HTR-8/SVneo (cell line): ENCODE measurements at regions not wholly inside any gene's neighbourhood (a gene's known extent, or its start where the extent isn't known, plus 50 kb on each side); places are given as distances from the start of the nearest gene placed in this dataset.
A peak's percentile ranks its signal among the peaks of the same experiment; 100 is the strongest.
"Not testable (repeated sequence)": the region's sequence is repeated elsewhere in the genome, so short reads cannot be mapped to it uniquely, and the experiment has no call there.

Experiments used
- DNase-seq: peaks from one replicate; pipeline ENCODE4 v3.0.0; 2011; ENCODE audit warnings: low spot score, mixed read lengths; ENCODE audit not compliant: insufficient read length
- FAIRE-seq: peaks from 2 replicates; lab custom pipeline; 2011; peaks lifted over from hg19 to GRCh38; lab: Jason Lieb, UNC

DNA sequence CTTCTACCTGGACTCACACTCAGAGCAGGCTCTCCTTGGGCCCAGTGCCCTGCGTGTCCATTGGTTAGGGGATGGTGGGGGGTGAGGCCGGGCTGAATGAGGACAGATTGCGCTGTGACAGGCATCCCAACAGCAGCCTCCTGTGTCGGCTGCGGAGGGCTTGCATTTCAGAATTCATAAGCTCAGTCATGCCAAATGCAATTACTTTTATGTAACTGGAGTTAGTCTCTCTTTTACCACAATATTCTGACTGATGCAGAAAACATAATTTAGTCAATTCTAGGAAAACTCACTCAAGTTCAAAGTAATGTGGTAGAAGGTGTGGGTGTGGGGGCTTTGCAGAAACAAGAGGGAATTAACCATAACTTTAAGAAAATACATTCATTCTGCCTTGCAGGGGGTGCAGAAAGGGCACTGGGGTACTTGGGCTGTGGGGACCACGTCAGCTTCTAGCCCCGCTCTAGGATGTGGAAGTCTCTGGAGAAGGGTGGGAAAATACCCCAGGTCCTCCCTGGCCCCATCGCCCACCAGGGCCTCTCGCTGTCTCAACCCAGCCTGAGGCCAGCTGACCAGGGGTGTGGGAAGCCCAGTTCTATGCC, 257.7 kb downstream of the ADGRD1 start:
- DNase-seq (no peak), FAIRE-seq (no peak)

DNA sequence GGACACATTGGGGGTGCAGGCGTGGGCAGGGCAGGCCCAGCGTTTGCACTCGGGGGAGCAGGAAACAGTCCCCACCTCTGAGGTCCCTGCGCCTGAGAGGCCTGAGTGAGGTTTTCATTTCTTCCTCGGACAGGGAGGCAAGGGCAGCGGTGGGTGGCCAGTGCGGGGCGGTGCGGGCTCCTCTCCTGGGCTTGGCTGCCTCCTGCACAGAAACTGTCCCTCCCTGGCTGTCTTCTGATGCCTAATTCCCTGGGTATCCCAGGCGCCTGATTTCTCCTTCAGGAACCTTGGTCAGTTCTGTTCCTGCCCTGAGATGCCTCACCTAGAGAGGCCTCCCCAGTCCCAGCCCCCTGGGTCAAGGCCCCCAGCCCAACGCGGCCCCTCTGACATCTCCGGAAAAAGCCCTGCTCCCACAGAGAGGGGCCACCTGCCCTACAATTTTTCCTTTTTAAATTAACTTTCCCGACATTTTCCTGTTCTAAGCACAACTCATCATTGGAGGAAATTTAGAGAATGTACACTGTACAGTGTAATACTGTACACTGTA, 260.3 kb downstream of the ADGRD1 start:
- FAIRE-seq: no peak
- no peak for DNase-seq

DNA sequence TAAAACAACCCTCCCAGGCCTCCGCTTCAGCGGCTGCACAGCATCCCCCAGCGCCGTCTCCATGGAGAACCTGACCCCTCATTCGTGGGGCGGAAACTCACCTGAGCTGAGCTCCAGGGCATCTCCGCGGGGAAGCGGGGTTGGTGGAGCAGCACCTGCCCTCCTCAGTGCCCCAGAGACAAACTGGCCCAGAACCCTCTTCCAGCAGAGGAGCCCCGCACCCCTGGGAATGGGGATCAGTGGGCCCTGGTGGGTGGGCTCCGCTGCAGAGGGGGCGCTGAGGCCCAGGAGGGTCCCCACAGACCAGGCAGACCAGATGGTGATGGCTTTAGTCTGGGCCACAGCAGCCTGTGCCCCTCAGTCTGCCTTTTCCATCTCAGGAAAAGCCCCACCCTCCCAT, 261.2 kb downstream of the ADGRD1 start:
- FAIRE-seq, DNase-seq: not testable (repeated sequence)

DNA sequence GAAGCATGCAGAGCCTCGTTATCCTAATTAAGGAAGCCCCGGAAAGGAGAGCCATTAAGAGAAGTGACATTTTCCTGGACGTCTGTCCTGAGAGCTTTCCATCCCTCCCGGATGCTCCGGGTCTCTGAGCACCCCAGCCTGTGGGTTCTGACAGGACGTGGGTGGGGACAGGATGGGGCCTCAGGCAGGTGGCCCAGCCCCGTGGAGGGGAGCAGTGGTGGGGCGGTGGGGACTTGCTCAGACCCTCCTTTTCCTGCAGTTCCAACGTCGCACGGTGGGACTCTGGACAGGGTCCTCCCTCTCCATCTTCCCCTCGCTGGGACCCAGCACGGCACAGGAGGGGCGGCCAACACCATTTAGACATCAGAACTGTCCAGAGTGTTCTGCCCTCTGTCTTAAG, 262.9 kb downstream of the ADGRD1 start:
- not testable (repeated sequence) for DNase-seq, FAIRE-seq

DNA sequence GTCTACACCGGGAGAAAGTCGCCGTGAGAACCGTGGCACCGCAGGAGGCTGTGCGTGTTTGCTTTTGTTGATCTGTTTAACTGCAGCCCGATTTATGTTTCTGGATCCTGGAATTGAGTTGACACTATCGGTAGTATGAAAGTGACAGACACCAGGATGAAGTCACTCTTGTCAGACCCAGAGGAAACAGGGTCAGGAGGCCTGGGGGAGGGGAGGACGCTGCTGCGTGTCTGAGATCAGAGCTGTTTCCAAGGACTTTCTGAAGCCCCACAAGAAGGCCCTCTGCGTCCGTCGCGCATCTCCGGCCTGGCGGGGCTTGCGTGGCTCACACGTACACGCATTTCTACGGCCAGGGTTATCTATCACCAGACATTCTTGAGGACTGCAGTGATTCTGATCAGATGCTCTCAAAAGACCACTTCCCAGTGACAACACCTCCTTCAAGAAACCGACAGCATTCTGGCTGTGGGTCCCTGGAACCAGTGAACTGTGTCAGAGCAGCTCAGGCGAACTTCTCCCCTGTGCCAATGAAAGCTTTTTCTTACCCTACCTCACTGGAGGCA, 263.4 kb downstream of the ADGRD1 start:
- no peak for FAIRE-seq
- no peak for DNase-seq

DNA sequence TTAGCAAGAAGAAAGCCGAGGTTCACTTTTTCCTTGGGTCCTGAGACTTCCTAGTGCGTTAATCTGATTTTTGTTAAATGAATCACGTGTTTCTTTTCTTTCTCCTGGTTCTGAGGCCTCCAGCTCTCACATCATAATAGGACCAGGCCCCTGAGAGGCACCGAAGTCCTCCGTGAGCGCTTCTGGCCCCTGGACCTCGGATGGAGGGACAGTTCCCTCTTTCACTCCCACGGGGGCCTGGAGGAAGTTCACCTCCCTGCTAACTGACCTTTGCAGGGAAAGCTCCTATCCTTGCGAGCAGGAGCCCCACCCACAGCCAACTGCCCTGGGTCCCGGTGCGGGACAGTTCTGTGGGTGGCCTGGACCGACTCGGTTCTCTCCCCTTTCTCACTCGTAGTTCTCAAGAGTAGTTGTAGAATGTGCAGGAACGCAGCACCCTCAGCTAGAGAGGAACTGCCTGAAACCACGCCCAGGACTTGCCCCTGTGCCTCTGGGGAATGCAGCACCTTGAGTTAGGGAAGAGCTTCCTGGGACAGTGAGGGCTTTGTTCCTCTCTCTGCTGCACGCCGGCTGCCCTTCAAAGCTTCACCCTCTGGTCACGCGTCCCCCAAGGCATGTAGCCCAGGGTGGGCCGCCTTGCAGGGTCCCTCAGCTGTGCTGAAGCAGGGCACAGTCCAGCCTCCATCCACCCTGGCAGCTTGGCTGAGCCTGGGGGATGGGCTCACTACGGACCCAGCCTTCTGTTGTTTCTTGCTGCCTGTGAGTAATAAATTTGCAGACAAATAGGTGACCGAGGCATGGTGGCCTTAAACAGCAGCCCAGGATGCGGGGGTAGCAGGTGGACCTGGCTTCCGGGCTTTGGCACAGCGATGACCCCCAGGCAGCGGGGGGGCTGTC, 264.6 kb downstream of the ADGRD1 start:
- DNase-seq (no peak), FAIRE-seq (no peak)

DNA sequence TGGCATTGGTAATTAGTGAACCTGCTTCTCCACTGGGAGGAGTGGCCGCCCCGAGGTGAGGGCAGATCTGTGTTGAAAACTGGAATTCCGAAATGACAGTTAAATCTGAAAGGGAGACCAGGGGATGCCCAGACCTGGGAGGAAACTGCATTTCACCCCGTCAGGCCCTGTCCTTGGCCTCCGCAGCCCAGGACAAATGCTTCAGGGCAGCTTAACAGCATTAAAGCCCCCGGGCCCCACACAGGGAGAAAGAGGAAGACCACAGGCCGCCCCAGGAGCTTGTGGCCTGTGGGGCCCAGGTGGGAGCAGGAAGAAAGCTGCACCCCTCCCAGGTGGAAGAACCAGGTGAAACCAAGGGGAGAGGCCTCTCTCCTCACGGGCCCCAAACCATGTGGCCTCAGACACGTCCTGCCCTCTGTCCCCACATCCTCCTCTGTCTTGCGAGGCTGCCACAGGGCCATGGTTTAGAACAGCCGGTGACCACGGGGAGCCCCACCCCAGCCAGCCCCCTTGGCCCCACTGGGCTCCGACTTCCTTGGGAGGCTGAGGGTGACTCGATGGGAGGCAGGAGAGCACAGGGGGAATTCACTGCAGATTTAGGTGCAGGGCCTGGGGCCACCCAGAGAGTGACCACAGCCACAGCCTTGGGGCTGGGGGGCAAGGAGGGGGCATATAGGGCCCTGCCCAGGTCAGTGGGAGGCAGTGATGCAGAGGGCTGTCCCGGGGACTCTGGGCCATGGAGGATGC, 265.4 kb downstream of the ADGRD1 start:
- FAIRE-seq: no peak
- no peak for DNase-seq

DNA sequence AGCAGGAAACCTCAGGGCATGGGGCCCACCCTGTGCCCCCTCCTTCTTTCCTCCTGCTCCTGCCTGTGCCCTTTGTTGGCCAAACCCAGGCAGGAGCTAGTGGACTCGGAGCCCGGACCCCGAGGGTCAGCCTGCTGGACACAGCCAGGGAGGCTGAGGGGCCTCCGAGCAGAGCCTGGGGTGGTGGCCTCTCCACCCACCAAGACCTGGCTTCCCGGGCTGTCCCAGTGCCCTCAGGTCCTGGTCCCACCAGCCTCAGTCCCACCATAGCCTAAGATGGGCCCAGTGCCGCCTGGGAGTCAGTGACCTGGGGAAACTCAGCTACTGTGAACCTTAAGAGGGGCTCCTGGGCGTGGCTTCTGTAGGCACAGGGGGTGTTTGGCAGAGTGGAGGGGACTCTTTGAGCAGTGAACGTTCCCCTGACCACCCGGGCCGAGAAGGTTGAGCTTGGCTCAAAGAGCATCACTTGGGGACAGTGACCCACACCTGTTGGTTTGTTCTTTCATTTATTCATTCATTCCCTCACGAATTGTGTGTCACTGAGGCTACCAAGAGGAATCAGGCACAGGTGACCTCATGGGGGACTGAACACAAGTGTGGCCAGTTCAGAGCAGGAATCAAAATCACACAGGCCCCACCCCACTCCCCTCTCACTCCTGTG, 266.1 kb downstream of the ADGRD1 start:
- no peak for DNase-seq
- no peak for FAIRE-seq

DNA sequence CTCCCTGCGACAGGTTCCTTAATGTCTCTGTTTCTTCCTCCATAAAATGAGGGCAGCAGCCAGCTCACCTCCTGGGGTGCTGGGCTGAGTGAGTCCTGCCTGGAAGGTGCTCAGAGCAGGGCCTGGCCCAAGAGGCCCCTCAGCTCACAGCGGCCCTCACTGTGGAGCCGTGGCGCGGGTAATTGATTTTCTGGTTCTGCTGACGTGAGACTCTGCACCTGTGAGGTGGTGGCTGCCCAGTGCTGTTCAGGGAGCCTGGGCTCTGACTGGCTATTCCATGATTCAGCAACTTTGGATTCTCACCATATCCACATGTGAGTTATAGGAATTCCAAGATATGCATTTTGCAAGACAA, 266.6 kb downstream of the ADGRD1 start:
- DNase-seq (no peak), FAIRE-seq (no peak)

DNA sequence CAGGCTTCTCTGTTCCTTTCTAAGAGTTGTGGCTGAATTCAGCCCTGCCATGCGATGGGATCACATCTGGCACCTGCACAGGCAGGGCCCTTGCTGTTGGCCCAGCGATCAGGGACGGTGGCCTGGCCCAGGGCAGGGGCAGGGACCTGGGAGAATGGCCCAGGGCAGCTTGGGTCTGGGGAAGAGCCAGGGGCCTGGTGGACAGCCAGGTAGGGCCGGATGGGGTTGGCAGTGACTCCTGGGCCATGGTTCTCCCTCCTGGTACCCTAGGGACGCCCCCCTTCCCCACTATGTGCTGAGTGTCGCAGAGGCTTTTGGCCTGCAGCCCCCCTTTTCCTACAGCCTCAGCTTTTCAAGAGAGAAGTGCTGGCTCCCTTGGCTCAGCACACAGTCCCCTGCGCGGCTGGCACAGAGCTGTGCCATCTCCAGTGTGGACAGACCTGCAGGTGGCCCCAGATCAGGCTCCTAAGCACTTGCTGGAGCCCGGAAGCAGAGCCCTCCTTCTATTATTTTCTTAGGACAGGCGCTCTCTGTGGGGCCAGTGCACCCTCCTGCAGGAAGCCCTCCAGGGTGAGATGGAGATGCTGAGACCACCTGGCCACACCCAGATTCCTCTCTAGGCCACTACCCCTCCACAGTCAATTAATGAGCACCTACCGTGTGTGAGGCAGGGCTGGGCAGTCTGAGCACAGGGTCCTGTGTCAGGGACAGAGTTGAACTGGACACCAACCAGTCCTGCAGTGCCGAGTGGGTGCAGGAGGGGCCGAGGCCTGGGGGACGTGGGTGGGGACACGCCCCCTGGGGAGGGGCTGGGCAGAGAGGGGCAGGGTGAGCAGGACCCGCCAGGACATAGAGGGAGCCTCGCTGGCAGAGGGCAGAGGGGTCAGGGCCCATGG, 267.6 kb downstream of the ADGRD1 start:
- no peak for DNase-seq

DNA sequence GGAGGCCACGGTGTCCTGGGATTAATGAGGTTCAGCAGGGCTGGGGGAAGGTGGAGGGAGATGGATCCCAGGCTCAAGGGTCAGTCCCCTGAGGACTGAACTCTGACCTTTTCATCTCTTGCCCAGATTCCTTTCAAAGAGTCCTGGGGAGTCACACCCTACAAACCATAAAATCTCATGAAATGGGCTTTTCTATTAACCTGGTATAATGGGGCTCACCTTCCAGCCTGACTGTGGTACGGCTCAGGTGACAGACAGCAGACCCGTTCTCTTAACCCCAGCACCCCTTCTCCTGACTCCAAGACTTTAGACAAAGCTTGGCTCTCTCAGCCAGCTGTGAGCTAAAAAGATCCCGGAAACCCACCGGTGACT, 268.2 kb downstream of the ADGRD1 start:
- no peak for DNase-seq
- no peak for FAIRE-seq

More for the DNA sequence above, 267.6 kb downstream of the ADGRD1 start:
- FAIRE-seq: no peak

DNA sequence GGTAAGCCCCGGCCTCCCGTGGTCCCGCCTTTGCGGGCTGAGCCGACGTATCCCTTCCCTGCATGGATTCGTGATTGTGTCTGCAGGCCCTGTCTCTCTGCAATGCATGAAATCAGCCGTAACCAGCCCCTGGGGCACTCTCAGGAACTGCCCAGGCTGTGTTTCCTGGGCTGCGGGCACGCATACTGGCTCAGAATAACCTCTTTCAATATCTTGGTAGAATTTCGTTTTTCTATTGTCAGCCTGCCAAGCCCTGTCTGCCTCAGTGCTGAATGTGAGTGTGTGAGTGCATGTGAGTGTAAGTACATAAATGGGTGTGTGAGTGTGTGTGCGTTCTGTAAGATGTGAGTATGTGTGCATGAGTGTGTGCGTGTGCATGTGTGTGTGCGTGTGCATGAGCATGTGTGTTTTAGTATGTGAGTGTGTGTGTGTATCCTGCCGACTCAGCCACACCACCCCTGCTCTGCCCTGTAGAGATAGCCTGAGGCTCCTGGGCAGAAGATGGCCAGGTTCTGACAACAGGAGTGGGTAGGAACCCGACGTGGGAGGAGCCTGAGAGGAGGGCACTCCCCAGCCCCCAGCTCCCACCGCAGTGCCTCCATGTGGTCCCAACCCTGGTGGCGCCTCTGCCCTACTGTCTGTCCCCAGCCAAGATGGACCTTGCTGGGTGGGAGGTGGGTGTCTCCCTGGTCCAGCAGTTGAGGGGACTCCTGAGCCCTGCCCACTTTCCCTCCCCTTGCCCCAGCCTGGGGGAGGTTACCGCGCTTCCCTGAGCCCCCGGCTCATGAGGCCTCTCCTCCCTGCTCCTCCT, 268.8 kb downstream of the ADGRD1 start:
- no peak for FAIRE-seq
- no peak for DNase-seq

DNA sequence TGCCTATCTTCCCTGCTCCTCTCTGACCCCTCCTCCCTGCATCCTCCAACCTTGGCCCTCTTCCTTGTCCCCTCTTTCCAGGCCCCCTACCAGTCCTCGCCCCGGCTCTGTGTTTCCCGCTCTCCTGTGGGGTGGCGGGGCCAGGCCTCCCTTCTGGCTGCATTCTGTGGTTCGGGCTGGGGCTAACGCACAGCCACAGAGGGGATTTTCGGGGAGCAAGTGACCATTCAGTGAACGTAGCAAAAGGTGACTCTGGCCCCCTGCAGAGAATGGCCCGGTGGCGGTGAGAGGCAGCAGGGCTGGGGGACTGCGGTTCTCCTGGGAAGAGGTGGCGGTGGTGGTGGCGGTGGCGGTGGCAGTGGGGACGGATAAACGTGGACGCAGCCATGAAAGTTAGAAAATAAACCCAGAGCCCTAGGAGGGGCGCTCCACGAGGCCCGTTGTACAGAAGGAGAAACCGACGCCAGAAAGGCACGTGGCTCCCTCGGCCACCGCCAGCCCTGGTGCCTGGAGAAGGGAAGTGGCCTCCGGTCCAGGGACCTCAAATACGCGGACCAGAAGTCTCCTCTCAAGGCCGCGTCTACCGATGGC, 269.6 kb downstream of the ADGRD1 start:
- no peak for FAIRE-seq

DNA sequence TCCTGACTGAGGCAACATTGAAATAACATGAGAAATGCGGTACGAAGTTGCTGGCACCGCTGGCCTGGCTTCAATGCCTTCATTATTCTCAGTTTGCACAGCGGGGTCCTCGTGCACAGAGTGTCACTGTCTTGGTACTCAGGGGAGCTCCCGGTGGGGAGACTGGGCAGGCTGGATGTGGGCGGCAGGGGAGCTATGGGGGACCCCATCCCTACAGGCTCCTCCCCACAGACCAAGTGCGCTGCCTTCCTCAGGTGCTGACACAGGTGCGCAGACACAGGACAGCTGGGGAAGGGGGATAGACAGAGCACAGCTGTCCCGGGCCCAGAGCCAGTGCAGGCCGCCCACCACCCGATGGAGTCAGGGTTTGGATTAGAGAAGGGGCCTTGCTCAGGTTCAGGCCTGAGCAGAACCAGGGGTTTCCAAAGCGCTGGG, 270.1 kb downstream of the ADGRD1 start:
- no peak for DNase-seq
- no peak for FAIRE-seq

More for the DNA sequence above, 269.6 kb downstream of the ADGRD1 start:
- no peak for DNase-seq

DNA sequence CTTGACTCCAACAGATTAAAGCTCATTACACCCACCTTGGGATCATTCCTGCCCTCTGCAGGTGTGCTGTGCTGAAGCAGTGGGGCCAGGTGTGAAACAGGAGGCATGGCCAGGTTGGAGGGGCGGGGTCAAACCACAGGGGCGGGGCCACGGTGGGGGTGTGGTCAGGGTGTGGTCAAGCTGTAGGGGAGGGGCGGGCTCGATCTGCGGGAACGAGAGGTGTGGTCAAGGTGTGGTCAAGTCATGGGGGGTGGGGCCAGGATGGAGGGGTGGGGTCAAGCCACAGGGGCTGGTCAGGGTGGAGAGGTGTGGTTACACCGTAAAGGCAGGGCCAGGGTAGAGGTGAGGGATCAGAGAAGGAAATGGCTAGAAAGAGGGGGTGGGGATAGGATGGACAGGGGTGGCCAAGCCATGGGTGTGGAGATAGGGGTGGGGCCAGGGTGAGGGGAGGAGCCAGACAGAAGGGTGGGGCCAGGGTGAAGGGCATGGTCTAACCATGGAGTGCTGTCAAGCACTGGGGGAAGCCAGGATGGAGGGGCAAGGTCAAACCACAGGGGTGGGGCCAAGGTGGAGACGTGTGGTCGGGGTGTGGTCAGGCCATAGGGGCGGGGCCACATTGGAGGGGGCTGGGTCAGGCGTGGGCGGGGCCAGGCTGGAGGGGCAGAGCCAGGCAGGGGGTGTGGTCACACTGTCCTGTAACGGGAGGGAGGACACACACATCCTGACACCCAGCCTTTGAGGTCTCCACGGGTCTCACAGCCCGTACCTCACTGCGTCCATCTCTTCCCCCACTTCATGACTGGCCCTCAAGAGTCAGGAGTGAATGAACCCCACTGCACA, 270.7 kb downstream of the ADGRD1 start:
- DNase-seq: not testable (repeated sequence)
- peak; percentile 67 for FAIRE-seq

DNA sequence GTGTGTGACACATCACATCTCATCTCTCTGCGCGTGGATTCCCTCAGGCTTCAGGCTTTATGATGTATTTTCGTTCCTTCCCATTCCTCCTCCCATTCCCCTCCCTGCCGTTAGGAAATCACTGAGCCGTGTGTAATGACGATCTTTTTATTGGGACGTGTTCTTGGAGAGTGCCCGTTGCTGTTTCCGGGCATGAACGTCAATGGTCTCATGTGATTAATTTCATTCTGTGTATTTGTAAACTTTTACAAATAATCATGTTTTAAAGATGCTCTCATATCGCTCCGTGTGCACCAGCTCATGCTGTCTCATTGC, 271.3 kb downstream of the ADGRD1 start:
- FAIRE-seq, DNase-seq: not testable (repeated sequence)
